ENCODE measurements at regions not wholly inside any gene's neighbourhood (a gene's known extent, or its start where the extent isn't known, plus 50 kb on each side); places are given as distances from the start of the nearest gene placed in this dataset.

DNA sequence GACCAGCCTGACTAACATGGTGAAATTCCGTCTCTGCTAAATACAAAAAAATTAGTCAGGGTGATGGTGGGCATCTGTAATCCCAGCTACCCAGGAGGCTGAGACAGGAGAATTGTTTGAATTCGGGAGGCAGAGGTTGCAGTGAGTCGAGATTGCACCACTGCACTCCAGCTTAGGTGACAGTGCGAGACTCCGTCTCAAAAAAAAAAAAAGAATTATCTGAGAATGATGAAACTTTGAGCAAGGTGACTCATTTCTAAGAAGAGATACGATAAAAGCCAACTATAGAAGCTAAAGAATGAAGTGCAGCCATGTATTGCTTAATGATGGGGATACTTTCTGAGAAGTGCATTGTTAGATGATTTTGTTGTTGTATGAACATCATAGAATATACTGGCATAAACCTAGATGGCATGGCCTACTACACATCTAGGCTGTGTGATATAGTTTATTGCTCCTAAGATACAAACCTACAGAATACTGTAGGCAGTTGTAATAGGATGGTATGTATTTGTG lies 64.7 kb downstream of the SNRPE start:
- H3K4me3 ChIP-seq = no peak overlapping the region
- no peaks in the 10 kb centered on the region for H3K36me3 ChIP-seq
- H3K27ac ChIP-seq = no peak overlapping the region
- intact Hi-C loops (cut with DNase I; ENCODE audit: low total_unique reads) = no loop called here
- H3K27me3 ChIP-seq = no peaks in the 10 kb centered on the region
- WGBS, 5 donors = 90 to 96% (median 93%) methylated on average over 6 of the region's 6 CpGs
- TF ChIP-seq, protein P1, sequence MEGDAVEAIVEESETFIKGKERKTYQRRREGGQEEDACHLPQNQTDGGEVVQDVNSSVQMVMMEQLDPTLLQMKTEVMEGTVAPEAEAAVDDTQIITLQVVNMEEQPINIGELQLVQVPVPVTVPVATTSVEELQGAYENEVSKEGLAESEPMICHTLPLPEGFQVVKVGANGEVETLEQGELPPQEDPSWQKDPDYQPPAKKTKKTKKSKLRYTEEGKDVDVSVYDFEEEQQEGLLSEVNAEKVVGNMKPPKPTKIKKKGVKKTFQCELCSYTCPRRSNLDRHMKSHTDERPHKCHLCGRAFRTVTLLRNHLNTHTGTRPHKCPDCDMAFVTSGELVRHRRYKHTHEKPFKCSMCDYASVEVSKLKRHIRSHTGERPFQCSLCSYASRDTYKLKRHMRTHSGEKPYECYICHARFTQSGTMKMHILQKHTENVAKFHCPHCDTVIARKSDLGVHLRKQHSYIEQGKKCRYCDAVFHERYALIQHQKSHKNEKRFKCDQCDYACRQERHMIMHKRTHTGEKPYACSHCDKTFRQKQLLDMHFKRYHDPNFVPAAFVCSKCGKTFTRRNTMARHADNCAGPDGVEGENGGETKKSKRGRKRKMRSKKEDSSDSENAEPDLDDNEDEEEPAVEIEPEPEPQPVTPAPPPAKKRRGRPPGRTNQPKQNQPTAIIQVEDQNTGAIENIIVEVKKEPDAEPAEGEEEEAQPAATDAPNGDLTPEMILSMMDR (IDR thresholded peaks at IDR 0.05) = no peak
- TF ChIP-seq POLR2A (IDR thresholded peaks at IDR 0.05) (no peak), POLR2AphosphoS5 (IDR thresholded peaks at IDR 0.05) (no peak)
- peaks cover 0 to 4% (median 0%) of the 10 kb centered on the region in 4 donors for H3K4me1 ChIP-seq
- no peaks in the 10 kb centered on the region for H3K9me3 ChIP-seq
- DNase-seq = no peak

DNA sequence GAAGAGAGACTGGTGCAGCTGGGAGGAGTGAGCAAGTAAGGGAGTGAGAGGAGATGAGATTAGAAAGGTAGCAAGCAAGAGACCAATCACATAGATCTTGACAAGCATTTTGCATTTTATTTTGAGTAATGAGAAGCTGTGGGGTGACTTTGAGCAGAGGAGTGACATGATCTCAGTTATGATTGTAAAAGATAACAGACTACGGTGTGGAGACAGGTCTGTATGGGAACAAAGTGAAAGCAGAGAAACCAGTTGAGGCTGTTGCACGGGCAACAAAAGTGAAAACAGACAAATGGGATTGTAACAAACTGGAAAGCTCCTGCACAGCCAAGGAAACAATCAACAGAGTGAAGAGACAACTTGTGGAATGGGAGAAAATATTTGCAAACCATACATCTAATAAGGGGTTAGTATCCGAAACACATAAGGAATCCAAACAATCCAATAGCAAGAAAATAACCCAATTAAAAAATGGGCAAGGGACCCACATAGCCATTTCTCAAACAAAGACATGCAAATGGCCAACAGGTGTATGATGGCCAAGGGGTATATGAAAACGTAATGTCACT lies 68.4 kb downstream of the SNRPE start:
- no peak overlapping the region for H3K4me3 ChIP-seq
- TF ChIP-seq, protein P1 (IDR thresholded peaks at IDR 0.05) = no peak
- no peak for TF ChIP-seq POLR2AphosphoS5 (IDR thresholded peaks at IDR 0.05)
- no peak for TF ChIP-seq POLR2A (IDR thresholded peaks at IDR 0.05)
- no peak for TF ChIP-seq EP300 (IDR thresholded peaks at IDR 0.05)
- no peaks in the 10 kb centered on the region for H3K36me3 ChIP-seq
- no peaks in the 10 kb centered on the region for H3K9me3 ChIP-seq
- DNase-seq = peak in 1 of 2 donors; percentile 6
- no peaks in the 10 kb centered on the region for H3K27me3 ChIP-seq
- WGBS, 5 donors = 33 to 57% (median 40%) methylated on average over 4 of the region's 4 CpGs
- intact Hi-C loops (cut with DNase I; ENCODE audit: low total_unique reads) = no loop called here
- H3K27ac ChIP-seq = no peak overlapping the region
- H3K4me1 ChIP-seq = peaks cover 0 to 4% (median 0%) of the 10 kb centered on the region in 4 donors

DNA sequence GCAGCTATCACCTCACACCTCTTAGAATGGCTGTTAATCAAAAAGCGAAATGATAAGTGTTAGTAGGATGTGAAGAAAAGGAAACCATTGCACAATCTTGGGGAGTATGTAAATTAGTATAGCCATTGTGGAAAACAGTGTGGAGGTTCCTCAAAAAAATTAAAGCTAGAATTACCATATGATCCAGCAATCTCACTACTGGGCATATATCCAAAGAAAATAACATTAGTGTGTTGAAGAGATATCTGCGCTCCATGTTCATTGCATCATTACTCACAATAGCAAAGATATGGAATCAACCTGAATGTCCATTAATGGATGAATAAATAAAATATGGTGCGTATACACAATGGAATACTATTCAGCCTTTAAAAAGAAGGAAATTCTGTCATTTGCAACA lies 68.9 kb downstream of the SNRPE start:
- intact Hi-C loops (cut with DNase I; ENCODE audit: low total_unique reads) = no loop called here

DNA sequence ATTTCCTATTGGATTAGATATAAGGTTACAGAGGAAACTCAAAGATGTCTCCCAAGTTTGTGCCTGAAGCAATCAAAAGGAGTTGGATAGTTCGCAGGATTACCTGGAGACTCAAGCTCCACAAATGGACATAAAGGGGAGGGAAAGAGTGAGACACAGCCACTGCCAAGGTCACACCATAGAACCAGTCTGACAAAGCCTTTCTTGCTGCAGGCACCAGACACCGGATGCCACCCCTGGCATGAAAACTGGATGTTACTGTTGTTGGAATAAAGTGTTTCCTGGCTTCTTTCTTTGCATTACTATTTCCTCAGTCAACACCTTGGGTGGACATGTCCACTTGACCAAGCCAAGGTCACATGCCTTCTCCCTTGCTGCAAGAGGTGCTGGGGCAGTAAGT lies 70.6 kb downstream of the SNRPE start:
- Histone ChIP-seq H3K36me3 (no peaks in the 10 kb centered on the region), H3K27ac (no peak overlapping the region), H3K4me3 (no peak overlapping the region), H3K27me3 (no peaks in the 10 kb centered on the region), H3K9me3 (no peaks in the 10 kb centered on the region), H3K4me1 (peaks cover 0 to 4% (median 0%) of the 10 kb centered on the region in 4 donors)
- intact Hi-C loops (cut with DNase I; ENCODE audit: low total_unique reads) = no loop called here
- DNase-seq = no peak
- 74 to 91% (median 85%) methylated on average over 2 of the region's 2 CpGs for WGBS, 5 donors
- TF ChIP-seq, protein P1 (IDR thresholded peaks at IDR 0.05) = no peak
- no peak for TF ChIP-seq POLR2A (IDR thresholded peaks at IDR 0.05)
- TF ChIP-seq EP300 (IDR thresholded peaks at IDR 0.05) = no peak
- TF ChIP-seq POLR2AphosphoS5 (IDR thresholded peaks at IDR 0.05) = no peak

More for the DNA sequence above, 68.9 kb downstream of the SNRPE start:
- TF ChIP-seq EP300 (IDR thresholded peaks at IDR 0.05) = no peak
- TF ChIP-seq, protein P1 (IDR thresholded peaks at IDR 0.05) = no peak
- DNase-seq = no peak
- Histone ChIP-seq H3K4me3 (no peak overlapping the region), H3K36me3 (no peaks in the 10 kb centered on the region), H3K9me3 (no peaks in the 10 kb centered on the region), H3K4me1 (peaks cover 0 to 4% (median 0%) of the 10 kb centered on the region in 4 donors), H3K27ac (no peak overlapping the region), H3K27me3 (no peaks in the 10 kb centered on the region)
- whole genome bisulfite sequencing, 5 donors = 29 to 92% (median 53%) methylated on average over 3 of the region's 3 CpGs
